H9 (cell line): ENCODE measurements at regions not wholly inside any gene's neighbourhood (a gene's known extent, or its start where the extent isn't known, plus 50 kb on each side); places are given as distances from the start of the nearest gene placed in this dataset.

ENCODE experiments used
- DNase-seq: peaks from one replicate; pipeline ENCODE4 v3.0.0-alpha.2; 2017
- H2AFZ ChIP-seq: one replicate; pipeline ENCODE4 v1.6.1; 2013; ENCODE audit warnings: mild to moderate bottlenecking, low read length, control low read depth, moderate library complexity
- H2AK5ac ChIP-seq: 2 replicates; pipeline ENCODE4 v1.6.1; 2013; ENCODE audit warnings: low read length, control low read depth, mixed read lengths; ENCODE audit not compliant: insufficient read length
- H2BK120ac ChIP-seq: one replicate; pipeline ENCODE4 v1.6.1; 2013; ENCODE audit warnings: low read depth, mild to moderate bottlenecking, low read length, control low read depth, inconsistent platforms; ENCODE audit not compliant: poor library complexity, severe bottlenecking
- H2BK12ac ChIP-seq: 2 replicates; pipeline ENCODE4 v1.6.1; 2013; ENCODE audit warnings: low read length, control low read depth, mixed read lengths, low read depth; ENCODE audit not compliant: insufficient read length
- H2BK15ac ChIP-seq: 2 replicates; pipeline ENCODE4 v1.6.1; 2013; ENCODE audit warnings: low read depth, low read length, control low read depth
- H2BK20ac ChIP-seq: one replicate; pipeline ENCODE4 v1.6.1; 2013; ENCODE audit warnings: low read depth, mild to moderate bottlenecking, low read length, control low read depth, inconsistent platforms; ENCODE audit not compliant: poor library complexity, severe bottlenecking
- H2BK5ac ChIP-seq: 2 replicates; pipeline ENCODE4 v1.6.1; 2013; ENCODE audit warnings: low read length, control low read depth, mixed read lengths; ENCODE audit not compliant: insufficient read length
- H3K14ac ChIP-seq: 2 replicates; pipeline ENCODE4 v1.6.1; 2013; ENCODE audit warnings: low read length, control low read depth; ENCODE audit not compliant: insufficient read depth
- H3K18ac ChIP-seq: 2 replicates; pipeline ENCODE4 v1.6.1; 2013; ENCODE audit warnings: low read depth, mild to moderate bottlenecking, mixed read lengths, low read length, control low read depth; ENCODE audit not compliant: insufficient read length
- H3K23ac ChIP-seq: 2 replicates; pipeline ENCODE4 v1.6.1; 2013; ENCODE audit warnings: low read length, control low read depth, mixed read lengths, low read depth; ENCODE audit not compliant: insufficient read length
- H3K23me2 ChIP-seq: 2 replicates; pipeline ENCODE4 v1.6.1; 2013; ENCODE audit warnings: low read depth, mild to moderate bottlenecking, mixed read lengths, low read length, control low read depth; ENCODE audit not compliant: insufficient read length, poor library complexity, severe bottlenecking
- H3K27ac ChIP-seq: 2 replicates; pipeline ENCODE4 v1.5.1; 2013; ENCODE audit warnings: low read length, control low read depth, mixed read lengths, low read depth; ENCODE audit not compliant: insufficient read length
- H3K27me3 ChIP-seq: 2 replicates; pipeline ENCODE4 v1.6.1; 2013; ENCODE audit warnings: low read length, control low read depth, inconsistent platforms; ENCODE audit not compliant: insufficient read depth
- H3K4ac ChIP-seq: 2 replicates; pipeline ENCODE4 v1.6.1; 2013; ENCODE audit warnings: low read depth, mild to moderate bottlenecking, control low read depth, inconsistent platforms, low read length, moderate library complexity
- H3K4me1 ChIP-seq: 2 replicates; pipeline ENCODE4 v1.6.1; 2013; ENCODE audit warnings: low read length, control low read depth, inconsistent platforms; ENCODE audit not compliant: insufficient read depth
- H3K4me2 ChIP-seq: 2 replicates; pipeline ENCODE4 v1.6.1; 2013; ENCODE audit warnings: low read length, control low read depth, mixed read lengths; ENCODE audit not compliant: insufficient read length, insufficient read depth
- H3K56ac ChIP-seq: 2 replicates; pipeline ENCODE4 v1.6.1; 2013; ENCODE audit warnings: low read depth, mild to moderate bottlenecking, mixed read lengths, low read length, control low read depth; ENCODE audit not compliant: insufficient read length
- H3K79me1 ChIP-seq: 2 replicates; pipeline ENCODE4 v1.6.1; 2013; ENCODE audit warnings: low read depth, mild to moderate bottlenecking, moderate library complexity, low read length, control low read depth, inconsistent platforms; ENCODE audit not compliant: insufficient read depth, poor library complexity, severe bottlenecking
- H3K79me2 ChIP-seq: 2 replicates; pipeline ENCODE4 v1.6.1; 2013; ENCODE audit warnings: low read length, control low read depth, inconsistent platforms; ENCODE audit not compliant: insufficient read depth
- H3K9ac ChIP-seq: 2 replicates; pipeline ENCODE4 v1.6.1; 2013; ENCODE audit warnings: low read length, control low read depth, mixed read lengths; ENCODE audit not compliant: insufficient read length; ENCODE audit errors: extremely low read depth
- H3K9me3 ChIP-seq: one replicate; pipeline ENCODE4 v1.6.1; 2013; ENCODE audit warnings: low read depth, low read length, inconsistent platforms; ENCODE audit not compliant: control insufficient read depth
- H3T11ph ChIP-seq: one replicate; pipeline ENCODE4 v1.6.1; 2013; ENCODE audit warnings: mild to moderate bottlenecking, low read length, control low read depth, inconsistent platforms
- H4K20me1 ChIP-seq: one replicate; pipeline ENCODE4 v1.6.1; 2013; ENCODE audit not compliant: control insufficient read depth, insufficient read length, insufficient read depth
- H4K5ac ChIP-seq: 2 replicates; pipeline ENCODE4 v1.6.1; 2013; ENCODE audit warnings: low read depth, mild to moderate bottlenecking, mixed read lengths, low read length, control low read depth; ENCODE audit not compliant: insufficient read length
- H4K8ac ChIP-seq: replicated peaks from 2 replicates; pipeline ENCODE4 v1.6.1; 2013; ENCODE audit warnings: low read length, control low read depth, mixed read lengths, low read depth; ENCODE audit not compliant: insufficient read length
- H4K91ac ChIP-seq: 2 replicates; pipeline ENCODE4 v1.6.1; 2013; ENCODE audit warnings: low read depth, mild to moderate bottlenecking, moderate library complexity, mixed read lengths, low read length, control low read depth; ENCODE audit not compliant: insufficient read length
- H3K27ac Mint-ChIP-seq, 3 experiments: 2 replicates in 2 of 3; 3 replicates in 1 of 3; pipeline ENCODE4 v1.8.0; 2020 to 2021; ENCODE audit warnings: mixed read lengths in 3 of 3, mild to moderate bottlenecking in 1 of 3, moderate library complexity in 1 of 3
- H3K27me3 Mint-ChIP-seq: 2 replicates; pipeline ENCODE4 v1.8.0; 2021; ENCODE audit warnings: low read depth, mild to moderate bottlenecking, moderate library complexity, mixed read lengths
- H3K36me3 Mint-ChIP-seq, 3 experiments: 2 replicates in 2 of 3; 3 replicates in 1 of 3; pipeline ENCODE4 v1.8.0; 2020 to 2021; ENCODE audit warnings: low read depth in 3 of 3, mixed read lengths in 3 of 3; ENCODE audit not compliant: insufficient read depth in 1 of 3
- H3K4me1 Mint-ChIP-seq, 2 experiments: 2 replicates each; pipeline ENCODE4 v1.8.0; 2020; ENCODE audit warnings: mixed read lengths in 2 of 2
- H3K4me3 Mint-ChIP-seq, 2 experiments: 2 replicates in 1 of 2; 3 replicates in 1 of 2; pipeline ENCODE4 v1.8.0; 2020 to 2021; ENCODE audit warnings: mild to moderate bottlenecking in 2 of 2, mixed read lengths in 2 of 2, moderate library complexity in 1 of 2
- H3K9me3 Mint-ChIP-seq, 2 experiments: 2 replicates in 1 of 2; 3 replicates in 1 of 2; pipeline ENCODE4 v1.8.0; 2020; ENCODE audit warnings: mild to moderate bottlenecking in 2 of 2, mixed read lengths in 2 of 2, moderate library complexity in 1 of 2
- WGBS: extraction: QIAGEN DNeasy Blood & Tissue Kit; methylation state at CpG from one replicate; pipeline ENCODE4 v1.1.7; 2013; ENCODE audit warnings: missing lambda C conversion rate, low lambda C conversion rate, mixed read lengths; ENCODE audit not compliant: insufficient read length; ENCODE audit errors: extremely low coverage; 5-methylcytosine and 5-hydroxymethylcytosine counted together
- TF ChIP-seq, protein P1 (sequence below): fragments of 200-600 bp; sonication (generic); conservative IDR thresholded peaks from 3 replicates; pipeline ENCODE4 v1.8.0; 2021; ENCODE audit warnings: antibody characterized with exemption, mild to moderate bottlenecking

GRCh38 chr18:1575084-1575483 is 670.4 kb downstream of the ADCYAP1 start:
- Histone ChIP-seq H3K27ac (no peak overlapping the region), H3K4me2 (no peak overlapping the region), H3K27me3 (no peaks in the 10 kb centered on the region), H3K14ac (no peak overlapping the region), H4K20me1 (no peaks in the 10 kb centered on the region), H3T11ph (no peak overlapping the region), H2BK12ac (no peak overlapping the region), H3K56ac (no peak overlapping the region), H2BK120ac (no peak overlapping the region), H3K4ac (no peak overlapping the region), H2BK15ac (no peak overlapping the region), H4K5ac (no peak overlapping the region), H3K18ac (no peak overlapping the region), H2BK5ac (no peak overlapping the region), H4K91ac (no peak overlapping the region), H3K79me1 (no peaks in the 10 kb centered on the region), H4K8ac (no peak overlapping the region), H3K4me1 (no peaks in the 10 kb centered on the region), H3K9ac (no peak overlapping the region), H3K79me2 (no peaks in the 10 kb centered on the region), H3K23me2 (no peaks in the 10 kb centered on the region), H2AFZ (no peak overlapping the region), H2AK5ac (no peak overlapping the region), H2BK20ac (no peak overlapping the region), H3K23ac (no peak overlapping the region), H3K9me3 (no peaks in the 10 kb centered on the region)
- Mint-ChIP-seq H3K9me3 (no peaks in the 10 kb centered on the region), H3K27ac (no peak overlapping the region), H3K4me1 (peaks cover 4 to 6% of the 10 kb centered on the region in 2 experiments), H3K36me3 (no peaks in the 10 kb centered on the region), H3K27me3 (no peaks in the 10 kb centered on the region), H3K4me3 (no peak overlapping the region)
- TF ChIP-seq, protein P1, sequence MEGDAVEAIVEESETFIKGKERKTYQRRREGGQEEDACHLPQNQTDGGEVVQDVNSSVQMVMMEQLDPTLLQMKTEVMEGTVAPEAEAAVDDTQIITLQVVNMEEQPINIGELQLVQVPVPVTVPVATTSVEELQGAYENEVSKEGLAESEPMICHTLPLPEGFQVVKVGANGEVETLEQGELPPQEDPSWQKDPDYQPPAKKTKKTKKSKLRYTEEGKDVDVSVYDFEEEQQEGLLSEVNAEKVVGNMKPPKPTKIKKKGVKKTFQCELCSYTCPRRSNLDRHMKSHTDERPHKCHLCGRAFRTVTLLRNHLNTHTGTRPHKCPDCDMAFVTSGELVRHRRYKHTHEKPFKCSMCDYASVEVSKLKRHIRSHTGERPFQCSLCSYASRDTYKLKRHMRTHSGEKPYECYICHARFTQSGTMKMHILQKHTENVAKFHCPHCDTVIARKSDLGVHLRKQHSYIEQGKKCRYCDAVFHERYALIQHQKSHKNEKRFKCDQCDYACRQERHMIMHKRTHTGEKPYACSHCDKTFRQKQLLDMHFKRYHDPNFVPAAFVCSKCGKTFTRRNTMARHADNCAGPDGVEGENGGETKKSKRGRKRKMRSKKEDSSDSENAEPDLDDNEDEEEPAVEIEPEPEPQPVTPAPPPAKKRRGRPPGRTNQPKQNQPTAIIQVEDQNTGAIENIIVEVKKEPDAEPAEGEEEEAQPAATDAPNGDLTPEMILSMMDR: no peak
- WGBS: no CpG with 5 or more reads among the region's 3 CpGs
- no peak for DNase-seq
